Mesothelial cell of epicardium (in vitro differentiated cells): ENCODE measurements at regions not wholly inside any gene's neighbourhood (a gene's known extent, or its start where the extent isn't known, plus 50 kb on each side); places are given as distances from the start of the nearest gene placed in this dataset.
"Not testable (repeated sequence)": the region's sequence is repeated elsewhere in the genome, so short reads cannot be mapped to it uniquely, and the experiment has no call there.

Experiments
- DNase-seq, 2 experiments: peaks; one replicate each; pipeline ENCODE4 v3.0.0; 2021; ENCODE audit warnings: low spot score in 2 of 2; ENCODE audit not compliant: unreplicated experiment in 2 of 2
- H3K27ac Mint-ChIP-seq: 2 replicates; pipeline ENCODE4 v1.8.0; 2021; ENCODE audit warnings: mixed read lengths
- H3K27me3 Mint-ChIP-seq: 2 replicates; pipeline ENCODE4 v1.8.0; 2021; ENCODE audit warnings: low read depth, mixed read lengths
- H3K36me3 Mint-ChIP-seq: 2 replicates; pipeline ENCODE4 v1.8.0; 2021; ENCODE audit warnings: mixed read lengths
- H3K4me1 Mint-ChIP-seq: 2 replicates; pipeline ENCODE4 v1.8.0; 2021; ENCODE audit warnings: mixed read lengths
- H3K4me3 Mint-ChIP-seq: 2 replicates; pipeline ENCODE4 v1.8.0; 2021; ENCODE audit warnings: mild to moderate bottlenecking, moderate library complexity, mixed read lengths
- H3K9me3 Mint-ChIP-seq: 2 replicates; pipeline ENCODE4 v1.8.0; 2021; ENCODE audit warnings: mixed read lengths
- TF ChIP-seq, protein P1 (sequence below): fragments of 200-600 bp; sonication (generic); IDR thresholded peaks from one replicate; pipeline ENCODE4 v1.5.0; 2021; ENCODE audit warnings: antibody characterized with exemption; ENCODE audit not compliant: unreplicated experiment

DNA sequence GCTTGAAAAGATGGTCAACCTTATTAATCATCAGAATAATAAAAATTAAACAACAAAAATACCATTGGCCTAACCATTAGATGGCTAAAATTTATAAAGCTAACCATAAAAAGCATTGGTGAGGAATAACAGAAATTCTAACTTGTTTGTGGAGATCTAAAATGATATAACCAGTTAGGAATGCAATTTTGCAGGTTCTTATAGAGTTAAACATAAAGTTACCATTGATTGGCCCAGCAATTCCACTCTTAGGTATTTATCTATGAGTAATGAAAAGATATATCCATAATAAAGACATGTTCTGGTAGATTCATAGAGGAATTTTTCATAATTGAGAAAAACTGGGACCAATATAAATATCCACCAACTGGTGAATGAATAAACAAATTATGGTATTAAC, 1098.6 kb downstream of the FSCB start:
- no peak for DNase-seq
- Mint-ChIP-seq H3K27me3 (no peaks in the 10 kb centered on the region), H3K4me3 (no peak overlapping the region), H3K4me1 (peaks cover 7% of the 10 kb centered on the region), H3K9me3 (peaks cover 14% of the 10 kb centered on the region), H3K27ac (no peak overlapping the region), H3K36me3 (no peaks in the 10 kb centered on the region)
- TF ChIP-seq, protein P1, sequence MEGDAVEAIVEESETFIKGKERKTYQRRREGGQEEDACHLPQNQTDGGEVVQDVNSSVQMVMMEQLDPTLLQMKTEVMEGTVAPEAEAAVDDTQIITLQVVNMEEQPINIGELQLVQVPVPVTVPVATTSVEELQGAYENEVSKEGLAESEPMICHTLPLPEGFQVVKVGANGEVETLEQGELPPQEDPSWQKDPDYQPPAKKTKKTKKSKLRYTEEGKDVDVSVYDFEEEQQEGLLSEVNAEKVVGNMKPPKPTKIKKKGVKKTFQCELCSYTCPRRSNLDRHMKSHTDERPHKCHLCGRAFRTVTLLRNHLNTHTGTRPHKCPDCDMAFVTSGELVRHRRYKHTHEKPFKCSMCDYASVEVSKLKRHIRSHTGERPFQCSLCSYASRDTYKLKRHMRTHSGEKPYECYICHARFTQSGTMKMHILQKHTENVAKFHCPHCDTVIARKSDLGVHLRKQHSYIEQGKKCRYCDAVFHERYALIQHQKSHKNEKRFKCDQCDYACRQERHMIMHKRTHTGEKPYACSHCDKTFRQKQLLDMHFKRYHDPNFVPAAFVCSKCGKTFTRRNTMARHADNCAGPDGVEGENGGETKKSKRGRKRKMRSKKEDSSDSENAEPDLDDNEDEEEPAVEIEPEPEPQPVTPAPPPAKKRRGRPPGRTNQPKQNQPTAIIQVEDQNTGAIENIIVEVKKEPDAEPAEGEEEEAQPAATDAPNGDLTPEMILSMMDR, result no peak

GRCh38 chr14:43407706-43408105, 1099.4 kb downstream of the FSCB start:
- TF ChIP-seq, protein P1, result no peak
- no peaks in the 10 kb centered on the region for H3K36me3 Mint-ChIP-seq
- no peaks in the 10 kb centered on the region for H3K27me3 Mint-ChIP-seq
- no peak overlapping the region for H3K4me3 Mint-ChIP-seq
- H3K9me3 Mint-ChIP-seq, result peaks cover 14% of the 10 kb centered on the region
- H3K27ac Mint-ChIP-seq, result no peak overlapping the region
- peaks cover 3% of the 10 kb centered on the region for H3K4me1 Mint-ChIP-seq
- no peak for DNase-seq

DNA sequence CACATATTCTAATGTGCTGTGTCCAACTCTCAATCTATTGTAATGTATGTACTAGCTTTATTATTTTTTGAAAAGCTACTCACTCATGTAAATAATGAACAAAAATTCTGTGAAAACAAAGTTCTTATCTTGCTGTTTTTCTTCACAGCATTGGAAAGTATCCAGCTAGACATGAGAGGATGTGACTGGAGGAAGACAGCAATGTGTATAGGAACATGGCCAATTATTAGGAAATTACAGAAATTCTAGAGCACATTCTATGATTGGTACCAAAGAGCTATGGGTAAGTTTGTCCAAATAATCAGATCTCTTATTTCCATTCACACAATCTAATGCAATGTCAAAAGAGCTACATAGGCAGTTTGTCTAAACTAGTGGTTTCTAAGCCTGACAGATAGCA, 1100.2 kb downstream of the FSCB start:
- H3K9me3 Mint-ChIP-seq, result peaks cover 14% of the 10 kb centered on the region
- peaks cover 3% of the 10 kb centered on the region for H3K4me1 Mint-ChIP-seq
- H3K27ac Mint-ChIP-seq, result no peak overlapping the region
- H3K4me3 Mint-ChIP-seq, result no peak overlapping the region
- DNase-seq, result no peak
- H3K27me3 Mint-ChIP-seq, result no peaks in the 10 kb centered on the region
- no peaks in the 10 kb centered on the region for H3K36me3 Mint-ChIP-seq
- TF ChIP-seq, protein P1, result no peak

GRCh38 chr14:43399289-43399688, 1107.8 kb downstream of the FSCB start:
- TF ChIP-seq, protein P1, result no peak
- peaks cover 2% of the 10 kb centered on the region for H3K4me1 Mint-ChIP-seq
- H3K36me3 Mint-ChIP-seq, result no peaks in the 10 kb centered on the region
- no peak overlapping the region for H3K27ac Mint-ChIP-seq
- H3K9me3 Mint-ChIP-seq, result peaks cover 6% of the 10 kb centered on the region
- no peaks in the 10 kb centered on the region for H3K27me3 Mint-ChIP-seq
- no peak for DNase-seq
- H3K4me3 Mint-ChIP-seq, result no peak overlapping the region

DNA sequence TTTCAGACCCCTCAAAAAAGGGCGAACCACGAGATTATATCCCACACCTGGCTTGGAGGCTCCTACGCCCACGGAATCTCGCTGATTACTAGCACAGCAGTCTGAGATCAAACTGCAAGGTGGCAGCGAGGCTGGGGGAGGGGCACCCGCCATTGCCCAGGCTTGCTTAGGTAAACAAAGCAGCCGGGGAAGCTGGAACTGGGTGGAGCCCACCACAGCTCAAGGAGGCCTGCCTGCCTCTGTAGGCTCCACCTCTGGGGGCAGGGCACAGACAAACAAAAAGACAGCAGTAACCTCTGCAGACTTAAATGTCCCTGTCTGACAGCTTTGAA, 1136.6 kb downstream of the FSCB start:
- not testable (repeated sequence) for H3K4me3 Mint-ChIP-seq, H3K27me3 Mint-ChIP-seq, H3K27ac Mint-ChIP-seq, H3K4me1 Mint-ChIP-seq, DNase-seq, H3K36me3 Mint-ChIP-seq
- peaks cover 10% of the 10 kb centered on the region for H3K9me3 Mint-ChIP-seq

DNA sequence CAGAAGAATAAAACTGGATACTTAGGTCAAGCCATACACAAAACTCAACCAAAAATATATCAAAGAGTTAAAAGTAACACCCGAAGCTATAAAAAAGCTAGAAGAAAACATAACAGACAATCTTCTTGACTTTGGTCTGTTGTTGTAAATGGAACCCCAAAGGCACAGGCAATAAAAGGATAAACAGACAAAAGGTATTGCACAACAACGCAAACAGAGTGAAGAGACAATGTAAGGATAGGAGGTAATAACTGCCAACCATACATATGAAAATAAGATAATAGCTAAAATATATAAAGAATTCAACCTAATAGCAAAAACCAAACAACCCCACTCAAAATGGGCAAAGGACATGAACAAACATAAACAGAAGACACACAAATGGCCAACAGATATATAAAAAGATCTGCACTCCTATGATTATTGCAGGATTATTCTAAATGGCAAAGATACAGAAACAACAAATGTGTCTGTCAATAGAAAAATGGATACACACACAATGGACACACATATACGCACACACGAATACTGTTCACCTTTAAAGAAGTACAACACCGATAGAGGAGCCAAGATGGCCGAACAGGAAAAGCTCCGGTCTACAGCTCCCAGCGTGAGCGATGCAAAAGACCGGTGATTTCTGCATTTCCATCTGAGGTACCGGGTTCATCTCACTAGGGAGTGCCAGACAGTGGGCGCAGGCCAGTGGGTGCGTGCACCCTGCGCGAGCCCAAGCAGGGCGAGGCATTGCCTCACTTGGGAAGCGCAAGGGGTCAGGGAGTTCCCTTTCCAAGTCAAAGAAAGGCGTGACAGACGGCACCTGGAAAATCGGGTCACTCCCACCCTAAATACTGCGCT, 1137.1 kb downstream of the FSCB start:
- H3K4me1 Mint-ChIP-seq, result no peaks in the 10 kb centered on the region
- H3K27me3 Mint-ChIP-seq, result no peaks in the 10 kb centered on the region
- H3K27ac Mint-ChIP-seq, result no peak overlapping the region
- DNase-seq, result no peak
- no peak overlapping the region for H3K4me3 Mint-ChIP-seq
- H3K36me3 Mint-ChIP-seq, result no peaks in the 10 kb centered on the region
- peaks cover 10% of the 10 kb centered on the region for H3K9me3 Mint-ChIP-seq
- TF ChIP-seq, protein P1, result no peak
